Superior temporal gyrus (tissue), 1 donor: ENCODE measurements at regions not wholly inside any gene's neighbourhood (a gene's known extent, or its start where the extent isn't known, plus 50 kb on each side); places are given as distances from the start of the nearest gene placed in this dataset.
"Not testable (repeated sequence)": the region's sequence is repeated elsewhere in the genome, so short reads cannot be mapped to it uniquely, and the experiment has no call there.

Source experiments
- DNase-seq: peaks from one replicate; pipeline ENCODE4 v3.0.0-alpha.2; 2016; ENCODE audit errors: extremely low spot score

- no peak for DNase-seq
Measured at GRCh38 chr6:113662093-113662665, 195.0 kb upstream of the MARCKS start.

GRCh38 chr6:113662688-113663333 is 194.3 kb upstream of the MARCKS start:
- no peak for DNase-seq

GRCh38 chr6:113664909-113665308 is 192.2 kb upstream of the MARCKS start:
- no peak for DNase-seq

DNA sequence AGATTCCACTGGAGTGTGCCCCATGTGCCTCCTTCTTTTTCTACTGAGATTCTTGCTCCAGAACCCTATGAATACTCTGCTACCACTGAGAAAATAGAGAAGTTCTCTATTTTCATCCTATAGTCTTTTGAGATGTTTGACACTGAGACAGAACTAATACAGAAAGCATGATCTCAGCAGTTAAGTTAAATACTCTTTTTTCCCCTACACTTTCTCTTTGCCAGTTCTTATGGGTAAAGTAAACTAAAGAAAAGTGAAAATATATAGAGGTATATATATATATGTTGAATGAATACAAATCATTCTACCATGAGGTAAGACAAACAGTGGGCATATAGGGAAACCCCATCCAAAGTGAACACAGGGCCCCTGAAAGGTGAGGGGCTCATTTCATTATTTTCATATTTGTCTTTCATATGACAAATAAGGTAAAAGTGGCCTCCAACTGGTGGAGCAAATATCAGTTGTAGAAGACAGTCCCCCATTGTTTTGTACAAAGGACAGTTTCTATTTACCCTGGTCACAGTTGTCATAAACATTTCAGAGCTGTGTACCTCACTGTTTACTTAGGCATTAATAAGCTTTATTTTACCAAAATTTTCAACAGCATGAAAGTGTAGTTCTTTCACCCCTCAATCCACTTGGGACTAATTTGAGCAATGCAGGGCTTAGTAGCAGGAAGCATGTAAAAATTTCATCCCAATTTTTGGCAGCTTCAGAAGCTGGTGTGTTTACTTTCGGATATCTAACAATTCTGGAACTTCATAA is 188.3 kb upstream of the MARCKS start:
- DNase-seq: no peak

- DNase-seq: no peak
Measured at GRCh38 chr6:113669606-113670005, 187.5 kb upstream of the MARCKS start.

DNA sequence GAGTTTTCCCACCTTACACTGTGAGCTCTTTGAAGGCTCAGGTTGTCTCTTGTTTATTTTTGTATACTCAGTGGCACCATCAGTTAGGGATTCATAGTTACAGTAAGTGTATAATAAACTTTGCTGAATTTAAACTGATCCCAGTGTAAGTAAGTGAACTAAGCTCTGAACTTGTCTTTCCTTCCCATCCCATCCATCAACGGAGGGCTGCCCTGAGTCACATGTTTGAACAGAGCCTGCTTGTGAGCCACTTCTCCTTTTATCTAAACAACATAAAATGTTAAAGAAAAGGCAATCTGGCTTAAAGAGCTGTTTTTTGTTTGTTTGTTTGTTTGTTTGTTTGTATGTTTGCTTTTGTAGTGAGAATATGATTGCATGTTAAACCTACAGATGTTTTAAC is 185.7 kb upstream of the MARCKS start:
- DNase-seq: no peak

- no peak for DNase-seq
Measured at GRCh38 chr6:113672491-113673149, 184.5 kb upstream of the MARCKS start.

- no peak for DNase-seq
Measured at GRCh38 chr6:113674075-113674474, 183.1 kb upstream of the MARCKS start.

GRCh38 chr6:113676057-113676456 is 181.1 kb upstream of the MARCKS start:
- no peak for DNase-seq

DNA sequence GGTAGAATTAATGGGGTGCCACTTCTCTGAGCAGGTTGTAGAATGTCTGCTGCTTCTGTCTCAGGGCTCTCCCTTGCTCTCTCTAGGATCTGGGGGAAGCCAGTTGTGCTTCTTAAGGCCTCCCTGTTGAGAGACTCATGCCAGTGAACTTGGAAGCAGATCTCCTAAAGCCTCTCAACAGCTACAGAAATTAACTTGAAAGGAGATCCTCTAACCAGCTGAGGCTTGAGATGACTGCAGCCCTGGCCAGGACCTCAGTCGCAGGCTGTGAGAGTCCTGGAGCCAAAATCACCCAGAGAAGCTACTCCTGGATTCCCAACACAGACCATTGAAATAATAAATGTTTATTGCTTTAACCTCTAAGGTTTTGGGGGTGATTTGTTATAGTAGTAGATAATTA is 180.2 kb upstream of the MARCKS start:
- no peak for DNase-seq

GRCh38 chr6:113679051-113679450 is 178.1 kb upstream of the MARCKS start:
- DNase-seq: no peak

DNA sequence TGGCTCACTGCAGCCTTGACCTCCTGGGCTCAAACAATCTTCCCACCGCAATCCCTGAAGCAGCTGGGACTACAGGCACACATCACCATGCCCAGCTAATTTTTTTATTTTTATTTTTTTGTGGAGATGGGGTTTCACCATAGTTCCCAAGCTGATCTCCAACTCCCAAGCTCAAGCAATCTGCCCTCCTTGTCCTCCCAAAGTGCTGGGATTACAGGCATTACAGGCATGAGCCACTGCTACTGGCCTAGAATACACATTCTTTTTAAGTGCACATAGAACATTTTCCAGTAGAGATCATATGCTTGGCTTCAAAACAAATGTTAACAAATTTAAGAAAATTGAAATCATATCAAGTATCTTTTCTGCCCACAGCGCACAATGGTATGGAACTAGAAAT is 176.8 kb upstream of the MARCKS start:
- DNase-seq: no peak

- no peak for DNase-seq
Measured at GRCh38 chr6:113683968-113684367, 173.2 kb upstream of the MARCKS start.

GRCh38 chr6:113684382-113684901 is 172.7 kb upstream of the MARCKS start:
- DNase-seq: no peak

DNA sequence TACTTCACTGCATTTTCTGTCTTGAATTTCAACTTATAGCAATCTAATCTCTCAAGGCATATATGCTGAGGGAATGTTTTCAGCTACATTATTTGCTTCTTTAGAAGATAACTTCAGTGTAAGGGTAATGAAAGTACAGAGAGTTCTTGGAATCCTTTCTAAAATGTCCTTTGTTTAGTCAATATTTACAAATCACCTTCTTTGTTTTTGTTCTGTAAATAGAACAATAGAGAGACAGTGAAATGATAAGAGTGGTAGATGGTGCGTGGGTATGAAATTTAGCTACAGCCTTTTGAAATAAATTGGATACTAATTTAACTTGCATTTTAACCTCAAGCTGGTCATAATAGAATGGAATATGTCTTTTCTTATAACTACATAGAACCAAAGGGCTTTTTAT is 171.1 kb upstream of the MARCKS start:
- DNase-seq: no peak

- DNase-seq: not testable (repeated sequence)
Measured at GRCh38 chr6:113689620-113690019, 167.5 kb upstream of the MARCKS start.

DNA sequence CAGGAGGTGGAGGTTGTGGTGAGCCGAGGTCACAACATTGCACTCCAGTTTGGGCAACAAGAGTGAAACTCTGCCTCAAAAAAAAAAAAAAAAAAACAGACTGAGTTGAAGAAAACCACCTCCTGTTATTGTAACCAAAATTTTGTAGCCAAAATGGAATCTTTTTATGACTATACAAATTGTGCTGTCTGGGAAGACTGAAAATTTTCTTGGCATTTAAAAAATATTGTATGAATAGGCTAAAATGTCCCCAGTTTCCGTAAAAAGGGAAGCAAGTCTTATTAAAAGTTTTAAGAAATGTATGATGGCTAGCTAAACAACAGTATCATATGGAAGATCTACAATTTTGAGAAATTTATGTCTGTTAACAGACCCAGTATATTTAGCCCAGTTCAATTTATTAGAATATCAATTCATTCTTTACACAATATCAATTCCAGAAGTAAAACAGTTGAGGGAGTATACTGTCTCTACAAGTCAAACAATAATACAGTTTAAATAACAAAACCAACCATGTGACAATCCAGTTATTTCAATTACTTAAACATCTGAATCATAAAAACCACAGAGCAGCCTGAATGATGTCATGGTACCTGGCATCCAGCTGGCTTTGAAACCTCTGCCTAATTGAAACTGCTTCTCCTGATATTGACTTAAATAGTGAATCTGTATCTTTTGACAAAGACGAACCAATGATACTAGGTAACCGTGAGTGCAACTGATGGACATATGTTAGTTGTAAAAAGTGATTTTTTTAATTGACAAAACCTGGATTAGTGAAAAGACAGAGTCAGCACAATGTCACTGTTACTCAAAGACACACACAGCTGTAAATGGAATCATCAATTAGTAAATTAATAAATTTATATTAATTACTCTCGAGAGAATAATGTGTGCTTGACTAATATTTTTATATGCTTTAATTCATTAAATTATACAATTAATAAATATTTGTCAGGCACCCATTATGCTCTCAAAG is 166.6 kb upstream of the MARCKS start:
- no peak for DNase-seq

DNA sequence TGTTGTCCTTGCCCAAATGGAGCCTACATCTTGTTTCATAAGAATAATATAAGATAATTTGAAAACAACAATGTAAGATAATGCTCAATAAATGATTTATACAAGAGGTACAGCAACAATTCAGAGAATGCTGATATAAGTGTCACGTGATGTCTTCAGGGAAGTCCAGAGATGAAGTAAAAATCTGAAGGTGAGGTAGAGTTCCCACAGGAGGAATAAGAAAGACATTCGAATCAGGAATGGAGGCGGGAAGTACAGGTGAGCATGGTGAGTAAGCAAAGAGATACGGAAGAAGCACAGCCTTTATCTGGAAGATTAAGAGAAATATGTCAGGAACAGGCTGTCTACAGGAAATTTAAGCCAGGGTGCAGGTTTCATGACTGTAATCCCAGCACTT is 165.9 kb upstream of the MARCKS start:
- DNase-seq: no peak

DNA sequence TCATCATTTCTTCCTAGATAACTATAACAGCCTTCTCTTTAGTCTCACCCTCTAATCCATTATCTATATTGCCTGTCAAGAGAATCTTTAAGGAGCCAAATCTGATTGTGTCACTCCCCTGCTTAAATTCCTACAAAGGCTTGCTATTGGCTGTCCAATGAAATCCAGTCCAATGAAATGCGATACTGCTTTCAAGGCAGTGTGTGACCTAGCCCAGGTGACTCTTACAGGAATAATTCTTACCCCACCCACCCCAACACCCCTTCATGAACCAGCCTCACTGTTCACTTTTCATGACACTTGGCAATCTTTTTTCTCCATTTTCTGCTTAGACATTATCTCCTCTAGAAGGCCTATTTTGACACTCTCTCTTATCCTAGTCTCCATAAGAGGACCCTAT is 163.3 kb upstream of the MARCKS start:
- no peak for DNase-seq

- DNase-seq: no peak
Measured at GRCh38 chr6:113694278-113695077, 162.7 kb upstream of the MARCKS start.
